ENCODE measurements at regions not wholly inside any gene's neighbourhood (a gene's known extent, or its start where the extent isn't known, plus 50 kb on each side); places are given as distances from the start of the nearest gene placed in this dataset.

DNA sequence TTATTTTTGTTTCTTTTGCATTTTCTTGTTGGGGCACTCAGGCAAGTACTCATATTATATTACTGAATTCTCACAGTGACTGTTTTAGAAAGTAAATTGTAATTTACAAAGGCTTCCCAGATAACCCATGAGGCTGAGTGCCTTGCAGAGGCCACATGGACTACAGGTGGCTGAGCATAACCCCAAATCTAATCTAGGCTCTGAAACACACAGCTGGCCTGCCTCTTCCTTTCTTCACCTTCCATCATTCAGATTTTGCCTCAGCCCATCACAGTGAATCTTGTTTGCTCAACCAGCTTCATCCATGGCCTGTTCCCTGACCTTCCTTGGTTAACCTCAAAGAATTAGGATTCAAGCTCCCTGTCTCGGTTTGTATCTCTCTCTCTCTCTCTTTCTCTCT lies 78.5 kb upstream of the PRDM11 start:
- no peak for DNase-seq

- no peak for DNase-seq
Observed at GRCh38 chr11:45071232-45071631, 75.2 kb upstream of the PRDM11 start.

DNA sequence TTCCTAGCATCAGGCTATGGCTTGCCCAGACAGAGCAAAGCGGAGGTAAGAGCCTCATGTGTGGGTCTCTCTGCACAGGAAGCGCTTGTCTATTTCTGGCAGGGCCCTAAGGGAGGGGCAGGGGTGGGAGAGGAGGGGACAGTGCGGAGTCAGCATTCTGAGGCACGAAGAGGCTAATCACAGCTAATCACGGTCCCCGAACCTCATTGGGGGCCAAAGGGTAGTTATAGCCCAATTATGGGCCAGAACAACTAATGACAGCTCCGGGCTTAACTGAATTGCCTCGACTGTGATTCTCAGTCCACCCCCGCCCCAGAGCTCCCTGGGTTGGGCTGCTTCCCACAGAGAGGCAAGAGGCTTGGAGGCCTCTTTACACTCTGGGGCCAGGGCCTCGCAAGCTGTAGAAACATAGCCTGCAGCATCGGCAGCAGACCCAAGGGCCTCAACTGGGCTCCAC lies 72.7 kb upstream of the PRDM11 start:
- no peak for DNase-seq

- no peak for DNase-seq
Observed at GRCh38 chr11:45075519-45075918, 70.9 kb upstream of the PRDM11 start.

DNA sequence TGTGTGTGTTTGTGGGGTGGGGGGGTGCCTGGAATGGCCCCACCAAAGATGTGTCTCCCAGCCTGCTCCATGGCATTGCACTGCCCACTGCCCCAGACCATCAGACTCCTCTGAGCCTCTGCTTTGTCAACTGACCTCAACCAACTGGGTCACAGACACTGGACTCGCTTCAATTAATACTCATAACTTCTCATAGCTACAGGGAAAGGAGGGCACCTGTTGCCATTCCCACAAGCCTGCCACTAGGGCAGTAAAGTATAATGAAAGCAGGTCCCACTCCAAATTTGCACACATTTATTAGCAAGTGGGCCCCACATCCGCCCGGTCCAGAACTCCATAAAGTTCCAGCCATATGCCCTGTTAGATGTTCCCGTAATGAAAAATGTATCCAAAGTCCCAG lies 70.5 kb upstream of the PRDM11 start:
- DNase-seq, result no peak

DNA sequence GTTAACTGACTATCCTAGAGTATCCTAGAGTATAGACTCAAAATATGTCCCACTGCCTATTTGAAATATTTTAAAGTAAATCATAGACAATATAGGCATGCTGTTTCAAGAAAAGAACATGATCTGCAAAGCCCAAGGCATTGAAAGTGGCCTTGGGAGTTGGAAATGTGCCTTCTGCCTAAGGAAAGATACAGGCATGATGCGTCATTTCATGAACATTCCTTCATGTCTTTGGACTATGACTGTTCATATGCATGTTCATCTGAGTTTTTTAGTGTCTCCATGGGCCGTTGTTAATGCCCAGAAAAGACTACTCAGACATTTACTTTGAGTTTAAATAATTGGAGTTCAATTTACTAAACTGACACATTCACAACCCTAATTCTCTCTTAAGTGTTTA lies 69.7 kb upstream of the PRDM11 start:
- no peak for DNase-seq

GRCh38 chr11:45078236-45079074 lies 68.0 kb upstream of the PRDM11 start:
- DNase-seq, result no peak

DNA sequence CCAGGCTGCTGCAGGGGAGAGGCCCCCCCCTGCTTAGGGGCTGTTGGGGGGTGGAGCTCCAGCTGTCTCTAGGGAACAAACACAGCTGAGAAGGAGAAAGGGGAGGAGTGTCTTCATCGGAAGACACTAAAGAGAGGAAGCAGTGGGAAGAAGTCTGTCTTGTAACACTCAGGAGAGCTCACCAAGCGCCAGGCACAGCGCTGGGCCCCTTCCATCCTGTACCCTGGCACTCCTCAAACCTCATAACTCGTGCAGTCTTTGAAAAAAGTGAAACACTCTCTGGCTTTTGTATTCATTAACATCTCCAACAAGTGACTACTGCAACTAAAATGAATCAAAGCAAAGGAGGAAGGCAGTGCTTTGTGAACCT lies 67.4 kb upstream of the PRDM11 start:
- DNase-seq, result no peak

DNA sequence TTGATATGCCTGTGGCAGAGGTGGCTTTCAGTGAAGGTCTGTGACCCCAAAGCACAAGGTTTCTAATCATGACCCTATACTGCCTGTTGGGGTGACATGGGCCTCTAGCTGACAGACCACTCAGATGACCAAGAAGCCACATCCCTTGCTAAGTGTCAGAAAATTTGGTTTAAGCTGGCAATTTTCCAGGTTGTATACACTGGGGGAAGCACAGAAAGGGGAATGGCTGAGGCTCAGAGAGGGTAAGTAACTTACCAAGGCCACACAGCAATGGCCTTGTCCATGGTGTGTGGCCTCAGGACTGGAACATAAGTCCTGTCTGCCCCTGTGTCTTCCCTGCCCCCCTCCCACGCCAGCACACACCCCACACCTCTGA lies 66.9 kb upstream of the PRDM11 start:
- no peak for DNase-seq

- peak; percentile 52 for DNase-seq
Observed at GRCh38 chr11:45079943-45080719, 66.3 kb upstream of the PRDM11 start.

DNA sequence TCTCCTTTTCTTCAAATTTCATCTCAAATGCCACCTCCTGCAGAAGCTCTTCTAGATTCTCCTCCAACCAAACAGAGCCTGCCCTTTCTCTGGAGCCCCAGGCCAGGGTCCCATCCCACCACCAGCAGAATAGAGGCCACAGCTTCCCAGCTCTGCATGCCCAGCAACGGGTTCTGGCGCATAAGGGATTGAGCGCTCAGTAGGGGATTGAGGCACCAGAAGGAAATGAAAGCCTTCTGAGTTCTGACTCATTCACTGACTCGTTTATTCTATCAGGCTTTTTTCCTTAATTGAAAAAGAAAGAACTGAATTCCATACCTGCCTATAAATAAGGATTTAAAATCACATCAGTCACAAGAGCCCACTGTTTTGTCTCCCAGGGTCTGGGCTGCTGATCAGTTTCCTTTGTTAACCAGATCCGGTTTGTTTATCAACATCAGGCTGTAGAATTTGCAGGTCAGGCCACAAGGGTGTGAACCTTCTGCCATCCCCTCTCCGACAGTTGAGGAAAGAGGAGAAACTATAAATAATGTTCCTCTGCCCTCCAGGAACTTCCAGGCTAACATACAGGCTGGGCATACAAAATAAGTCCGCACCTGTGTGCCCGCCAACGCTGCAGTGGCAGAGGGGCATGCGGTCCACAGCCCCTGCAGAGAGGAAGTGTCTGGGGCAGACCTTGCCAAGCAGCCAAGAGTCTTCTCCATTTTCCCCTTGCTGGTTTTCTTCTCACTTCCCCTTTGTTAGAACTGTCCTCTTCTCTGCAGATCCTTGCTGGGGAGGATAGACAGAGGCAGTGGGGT lies 63.5 kb upstream of the PRDM11 start:
- no peak for DNase-seq

- DNase-seq, result no peak
Observed at GRCh38 chr11:45083544-45084087, 62.8 kb upstream of the PRDM11 start.

GRCh38 chr11:45085646-45086501 lies 60.6 kb upstream of the PRDM11 start:
- DNase-seq, result no peak

- no peak for DNase-seq
Observed at GRCh38 chr11:45086526-45086925, 59.9 kb upstream of the PRDM11 start.

DNA sequence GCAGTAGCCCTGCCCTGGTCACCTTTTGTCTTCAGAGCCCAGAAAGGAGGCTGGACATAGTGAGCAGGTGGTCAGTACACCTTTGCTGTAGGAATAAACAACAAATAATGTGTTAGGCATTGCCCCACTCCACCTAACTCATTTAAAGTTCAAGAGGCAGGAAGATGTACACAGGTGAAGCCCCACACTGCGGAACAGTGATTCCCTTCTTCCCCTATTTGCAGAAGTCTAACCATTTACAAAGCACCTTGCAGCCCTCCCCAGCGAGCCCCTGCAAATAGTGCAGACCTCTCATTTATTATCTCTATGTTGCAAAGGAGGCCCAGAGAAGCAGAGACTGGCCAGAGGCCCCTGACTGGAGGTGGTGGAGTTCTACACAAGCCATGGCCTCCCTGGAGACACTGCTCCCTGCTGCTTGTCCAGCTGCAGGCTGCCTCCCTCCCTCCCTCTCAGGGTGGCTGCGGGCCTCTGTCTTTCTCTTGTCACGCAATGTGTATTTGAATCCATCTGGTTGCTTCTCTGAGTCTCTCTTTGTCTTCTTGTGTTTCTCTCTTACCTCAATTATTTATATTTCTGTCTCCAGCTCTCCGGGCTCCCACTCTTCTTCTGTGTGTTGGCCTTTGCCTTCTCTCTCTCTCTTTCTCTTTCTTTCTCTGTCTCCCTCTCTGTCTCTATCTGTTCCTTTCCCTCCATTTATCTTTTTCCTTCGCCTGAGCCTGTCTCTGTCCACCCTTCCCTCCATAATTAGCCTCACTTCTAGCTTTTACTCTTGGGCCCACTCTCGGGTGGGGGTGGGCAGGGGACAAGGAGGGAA lies 59.1 kb upstream of the PRDM11 start:
- DNase-seq, result no peak

GRCh38 chr11:45087900-45088160 lies 58.6 kb upstream of the PRDM11 start:
- no peak for DNase-seq

GRCh38 chr11:45089251-45089650 lies 57.2 kb upstream of the PRDM11 start:
- DNase-seq, result no peak

- no peak for DNase-seq
Observed at GRCh38 chr11:45089676-45090499, 56.6 kb upstream of the PRDM11 start.

- DNase-seq, result no peak
Observed at GRCh38 chr11:45090607-45091006, 55.8 kb upstream of the PRDM11 start.

GRCh38 chr11:45091563-45092403 lies 54.7 kb upstream of the PRDM11 start:
- no peak for DNase-seq

Measured in activated naive CD4-positive, alpha-beta T cell treated with Interleukin-2 at 50 U/mL for 16 hours (primary cell).